IPS-20b (cell line): ENCODE measurements at regions not wholly inside any gene's neighbourhood (a gene's known extent, or its start where the extent isn't known, plus 50 kb on each side); places are given as distances from the start of the nearest gene placed in this dataset.

Experiments
- H3K27ac ChIP-seq: one replicate; pipeline ENCODE4 v1.5.1; 2013; ENCODE audit warnings: low read length
- H3K27me3 ChIP-seq: 2 replicates; pipeline ENCODE4 v1.6.1; 2013; ENCODE audit warnings: mild to moderate bottlenecking, low read length, inconsistent platforms; ENCODE audit not compliant: insufficient read depth
- H3K36me3 ChIP-seq: 2 replicates; pipeline ENCODE4 v1.6.1; 2013; ENCODE audit warnings: low read depth, mild to moderate bottlenecking, inconsistent platforms, low read length, moderate library complexity; ENCODE audit not compliant: insufficient read depth
- H3K4me1 ChIP-seq: 2 replicates; pipeline ENCODE4 v1.6.1; 2013; ENCODE audit warnings: mild to moderate bottlenecking, control low read depth, inconsistent platforms, low read length, moderate library complexity; ENCODE audit not compliant: insufficient read depth
- H3K4me3 ChIP-seq: 2 replicates; pipeline ENCODE4 v1.5.1; 2013; ENCODE audit warnings: mild to moderate bottlenecking, low read length, inconsistent platforms
- H3K9ac ChIP-seq: 2 replicates; pipeline ENCODE4 v1.6.1; 2013; ENCODE audit warnings: low read depth, mild to moderate bottlenecking, inconsistent platforms, low read length, moderate library complexity
- H3K9me3 ChIP-seq: 2 replicates; pipeline ENCODE4 v1.6.1; 2013; ENCODE audit warnings: mild to moderate bottlenecking, low read depth, low read length, inconsistent platforms; ENCODE audit not compliant: insufficient read depth

- Histone ChIP-seq H3K27ac (no peak overlapping the region), H3K27me3 (no peaks in the 10 kb centered on the region), H3K4me1 (no peaks in the 10 kb centered on the region), H3K9ac (no peak overlapping the region), H3K4me3 (no peak overlapping the region), H3K9me3 (no peaks in the 10 kb centered on the region), H3K36me3 (no peaks in the 10 kb centered on the region)
These were observed 249.3 kb upstream of the SYT4 start for GRCh38 chr18:43526426-43527145.

GRCh38 chr18:43531438-43531837 lies 254.1 kb upstream of the SYT4 start:
- Histone ChIP-seq H3K9ac (no peak overlapping the region), H3K27me3 (no peaks in the 10 kb centered on the region), H3K36me3 (no peaks in the 10 kb centered on the region), H3K9me3 (no peaks in the 10 kb centered on the region), H3K4me3 (no peak overlapping the region), H3K4me1 (no peaks in the 10 kb centered on the region), H3K27ac (no peak overlapping the region)

GRCh38 chr18:43533371-43533770 lies 256.1 kb upstream of the SYT4 start:
- Histone ChIP-seq H3K36me3 (no peaks in the 10 kb centered on the region), H3K9ac (no peak overlapping the region), H3K4me1 (no peaks in the 10 kb centered on the region), H3K27me3 (no peaks in the 10 kb centered on the region), H3K9me3 (no peaks in the 10 kb centered on the region), H3K4me3 (no peak overlapping the region), H3K27ac (no peak overlapping the region)

- Histone ChIP-seq H3K36me3 (no peaks in the 10 kb centered on the region), H3K27ac (no peak overlapping the region), H3K27me3 (no peaks in the 10 kb centered on the region), H3K9ac (no peak overlapping the region), H3K4me3 (no peak overlapping the region), H3K9me3 (no peaks in the 10 kb centered on the region), H3K4me1 (no peaks in the 10 kb centered on the region)
These were observed 257.2 kb upstream of the SYT4 start for GRCh38 chr18:43534511-43534910.

- Histone ChIP-seq H3K27me3 (no peaks in the 10 kb centered on the region), H3K4me3 (no peak overlapping the region), H3K9ac (no peak overlapping the region), H3K9me3 (no peaks in the 10 kb centered on the region), H3K36me3 (no peaks in the 10 kb centered on the region), H3K4me1 (no peaks in the 10 kb centered on the region), H3K27ac (no peak overlapping the region)
These were observed 262.6 kb upstream of the SYT4 start for GRCh38 chr18:43539862-43540261.

- Histone ChIP-seq H3K27me3 (no peaks in the 10 kb centered on the region), H3K4me1 (no peaks in the 10 kb centered on the region), H3K9ac (no peak overlapping the region), H3K27ac (no peak overlapping the region), H3K36me3 (no peaks in the 10 kb centered on the region), H3K9me3 (no peaks in the 10 kb centered on the region), H3K4me3 (no peak overlapping the region)
These were observed 264.7 kb upstream of the SYT4 start for GRCh38 chr18:43542016-43542415.

- no peaks in the 10 kb centered on the region for H3K4me1 ChIP-seq
- no peak overlapping the region for H3K27ac ChIP-seq
- H3K36me3 ChIP-seq = no peaks in the 10 kb centered on the region
- H3K27me3 ChIP-seq = no peaks in the 10 kb centered on the region
- no peak overlapping the region for H3K4me3 ChIP-seq
- H3K9me3 ChIP-seq = no peaks in the 10 kb centered on the region
- no peak overlapping the region for H3K9ac ChIP-seq
These were observed 265.9 kb upstream of the SYT4 start for GRCh38 chr18:43543236-43543635.

GRCh38 chr18:43547456-43547855 lies 270.2 kb upstream of the SYT4 start:
- Histone ChIP-seq H3K36me3 (no peaks in the 10 kb centered on the region), H3K9ac (no peak overlapping the region), H3K9me3 (peaks cover 7% of the 10 kb centered on the region), H3K4me3 (no peak overlapping the region), H3K27me3 (no peaks in the 10 kb centered on the region), H3K4me1 (no peaks in the 10 kb centered on the region), H3K27ac (no peak overlapping the region)

GRCh38 chr18:43559507-43559906 lies 282.2 kb upstream of the SYT4 start:
- no peak overlapping the region for H3K9ac ChIP-seq
- no peak overlapping the region for H3K27ac ChIP-seq
- H3K27me3 ChIP-seq = no peaks in the 10 kb centered on the region
- H3K36me3 ChIP-seq = no peaks in the 10 kb centered on the region
- peaks cover 6% of the 10 kb centered on the region; the same call in 1 of the 2 replicates for H3K9me3 ChIP-seq
- no peak overlapping the region for H3K4me3 ChIP-seq
- no peaks in the 10 kb centered on the region; the same call in 1 of the 2 replicates for H3K4me1 ChIP-seq

GRCh38 chr18:43563780-43564179 lies 286.5 kb upstream of the SYT4 start:
- Histone ChIP-seq H3K9me3 (no peaks in the 10 kb centered on the region), H3K4me3 (no peak overlapping the region), H3K4me1 (no peaks in the 10 kb centered on the region; the same call in 1 of the 2 replicates), H3K9ac (no peak overlapping the region), H3K36me3 (no peaks in the 10 kb centered on the region), H3K27me3 (no peaks in the 10 kb centered on the region), H3K27ac (no peak overlapping the region)

- Histone ChIP-seq H3K36me3 (no peaks in the 10 kb centered on the region), H3K27ac (peak overlapping the region; percentile 19), H3K4me3 (no peak overlapping the region), H3K27me3 (no peaks in the 10 kb centered on the region), H3K9me3 (no peaks in the 10 kb centered on the region), H3K4me1 (peaks cover 4% of the 10 kb centered on the region; the same call in 1 of the 2 replicates), H3K9ac (0 out of 2 replicates have a peak overlapping the region, but pooled peaks have one; percentile 20)
These were observed 293.3 kb upstream of the SYT4 start for GRCh38 chr18:43570593-43570992.

GRCh38 chr18:43571078-43571689 lies 293.9 kb upstream of the SYT4 start:
- Histone ChIP-seq H3K27ac (peak overlapping the region; percentile 19), H3K4me3 (no peak overlapping the region), H3K9me3 (no peaks in the 10 kb centered on the region), H3K9ac (no peak overlapping the region), H3K4me1 (peaks cover 4% of the 10 kb centered on the region; the same call in 1 of the 2 replicates), H3K27me3 (no peaks in the 10 kb centered on the region), H3K36me3 (no peaks in the 10 kb centered on the region)
